GM19452 (cell line): ENCODE measurements at regions not wholly inside any gene's neighbourhood (a gene's known extent, or its start where the extent isn't known, plus 50 kb on each side); places are given as distances from the start of the nearest gene placed in this dataset.

Experiments used
- ATAC-seq: cut with Tn5 transposase; IDR thresholded peaks from one replicate; pipeline ENCODE4 v1.9.1; 2021; ENCODE audit not compliant: unreplicated experiment

- no peak for ATAC-seq
Observed at GRCh38 chr19:28428663-28429348, 784.1 kb downstream of the UQCRFS1 start.

GRCh38 chr19:28427376-28428083, 785.4 kb downstream of the UQCRFS1 start:
- ATAC-seq, result no peak

DNA sequence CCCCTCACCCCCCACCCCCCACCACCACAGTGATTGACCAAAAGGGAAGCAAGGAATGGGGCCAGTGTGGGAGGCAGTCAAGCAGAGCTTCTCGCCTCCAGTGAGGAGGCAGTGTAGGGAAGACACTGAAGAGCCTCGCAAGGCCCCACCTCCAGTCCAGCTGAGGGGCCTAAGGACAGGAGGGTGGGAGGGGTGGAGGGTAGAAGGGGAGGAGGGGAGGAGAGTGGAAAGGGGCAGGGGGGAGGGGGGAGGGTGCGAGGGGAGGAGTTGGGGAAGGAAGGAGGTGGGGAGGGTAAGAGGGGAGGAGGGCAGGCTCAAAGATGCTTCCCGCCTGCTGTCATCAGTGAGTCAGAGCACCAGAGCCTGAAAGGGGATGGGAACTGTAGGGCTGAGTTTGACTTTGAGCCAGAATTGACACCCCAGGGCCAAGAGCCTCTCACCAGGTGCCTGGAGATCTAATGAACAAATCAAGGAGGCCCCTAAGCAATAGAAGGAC, 786.2 kb downstream of the UQCRFS1 start:
- no peak for ATAC-seq

DNA sequence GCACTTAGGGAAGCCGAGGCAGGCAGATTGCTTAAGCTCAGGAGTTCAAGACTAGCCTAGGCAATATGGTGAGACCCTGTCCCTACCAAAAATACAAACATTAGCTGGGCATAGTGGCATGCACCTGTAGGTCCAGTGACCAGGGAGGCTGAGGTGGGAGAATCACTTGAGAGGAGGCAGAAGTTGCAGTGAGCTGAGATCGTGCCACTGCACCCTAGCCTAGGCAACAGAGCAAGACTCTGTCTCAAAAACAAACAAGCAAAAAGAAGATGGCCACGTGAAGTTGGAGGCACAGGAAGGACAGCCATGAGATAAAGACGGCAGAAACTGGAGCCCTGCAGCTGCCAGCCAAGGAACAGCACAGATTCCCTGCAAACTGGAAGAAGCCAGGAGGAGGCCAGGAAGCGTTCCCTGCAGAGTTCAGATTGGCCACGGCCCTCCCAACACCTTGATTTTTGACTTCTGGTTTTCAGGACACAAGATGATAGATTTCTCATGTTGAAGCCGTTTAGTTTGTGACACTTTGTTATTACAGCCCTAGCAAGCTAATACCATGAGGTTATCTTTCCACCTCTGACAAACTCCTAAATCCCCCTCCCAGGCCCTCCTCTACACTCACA, 786.7 kb downstream of the UQCRFS1 start:
- no peak for ATAC-seq

GRCh38 chr19:28425046-28425931, 787.7 kb downstream of the UQCRFS1 start:
- no peak for ATAC-seq

DNA sequence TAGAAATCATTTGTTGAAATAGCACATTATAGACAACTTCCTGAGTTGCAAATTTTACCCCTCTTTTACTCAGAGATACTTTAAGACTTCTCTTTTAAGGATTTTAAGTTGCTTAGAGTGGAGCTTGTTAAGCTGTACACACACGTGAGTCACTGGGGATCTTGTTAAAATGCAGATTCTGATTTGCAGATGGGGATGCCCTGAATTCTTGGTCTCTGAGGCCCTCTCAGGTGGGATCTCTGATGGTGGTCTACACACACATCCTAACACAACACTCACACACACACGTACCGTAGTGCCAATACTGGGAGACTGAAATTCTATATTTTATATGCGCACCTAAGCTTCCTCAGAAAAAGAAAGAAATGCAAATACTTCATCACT, 788.3 kb downstream of the UQCRFS1 start:
- ATAC-seq, result no peak

DNA sequence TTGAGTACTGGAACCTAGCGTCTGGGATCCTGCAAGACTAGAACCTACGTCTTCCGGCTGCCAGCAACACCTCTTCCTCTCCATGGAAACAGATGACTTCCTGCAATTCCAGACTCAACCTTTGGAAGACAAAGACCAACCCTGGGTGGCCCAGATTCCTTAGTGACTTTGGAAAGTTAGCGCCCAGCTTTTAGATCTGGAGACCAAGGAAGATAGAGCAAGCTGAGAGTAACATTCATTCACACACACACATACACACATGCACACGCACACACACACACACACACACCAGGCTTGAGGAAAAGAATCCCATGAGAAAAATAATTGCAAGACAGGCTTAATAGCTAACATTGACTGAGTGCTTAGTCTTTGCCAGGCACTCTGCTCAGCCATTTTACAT, 788.9 kb downstream of the UQCRFS1 start:
- no peak for ATAC-seq

GRCh38 chr19:28422791-28423650, 789.9 kb downstream of the UQCRFS1 start:
- no peak for ATAC-seq

- ATAC-seq, result no peak
Observed at GRCh38 chr19:28422046-28422445, 790.9 kb downstream of the UQCRFS1 start.

GRCh38 chr19:28420811-28421550, 792.0 kb downstream of the UQCRFS1 start:
- no peak for ATAC-seq

DNA sequence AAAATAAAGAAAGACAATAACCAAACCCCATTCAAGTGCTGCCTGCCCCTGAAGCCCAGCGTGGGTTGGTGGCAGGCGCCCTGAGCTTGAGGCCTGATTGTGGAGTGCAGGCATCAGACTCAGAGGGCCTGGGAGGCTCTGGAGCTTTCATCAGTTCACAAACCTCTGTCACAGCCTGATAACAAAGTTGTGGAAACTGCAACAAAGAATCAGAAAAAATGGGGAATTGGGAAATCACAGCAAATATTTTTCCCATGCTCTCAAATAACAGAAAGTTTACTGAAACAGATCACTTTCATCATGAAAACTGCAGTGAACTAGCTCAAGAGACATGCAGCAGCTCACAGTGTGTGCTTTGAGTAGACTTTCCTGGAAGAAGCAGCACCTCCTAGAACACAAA, 793.6 kb downstream of the UQCRFS1 start:
- ATAC-seq, result no peak

DNA sequence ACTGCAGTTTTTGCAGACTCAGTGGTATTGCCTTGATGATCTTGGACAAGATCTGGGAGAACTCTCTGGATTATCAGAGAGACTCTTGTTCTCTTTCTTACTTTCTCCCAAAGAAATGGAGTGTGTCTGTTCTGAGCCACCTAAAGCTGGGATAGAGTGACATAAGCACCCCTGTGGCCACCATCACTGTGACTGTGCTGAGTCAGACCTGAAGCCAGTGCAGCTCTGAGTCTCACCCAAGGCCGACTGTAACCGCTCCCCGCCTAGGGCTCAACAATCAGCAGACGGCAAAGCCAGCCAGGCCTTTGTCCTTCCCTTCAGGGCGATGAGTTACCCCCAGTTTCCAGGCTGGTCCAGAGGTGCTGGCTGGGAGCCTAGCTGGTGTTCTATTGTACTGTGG, 795.6 kb downstream of the UQCRFS1 start:
- no peak for ATAC-seq

- ATAC-seq, result no peak
Observed at GRCh38 chr19:28416245-28416644, 796.7 kb downstream of the UQCRFS1 start.

DNA sequence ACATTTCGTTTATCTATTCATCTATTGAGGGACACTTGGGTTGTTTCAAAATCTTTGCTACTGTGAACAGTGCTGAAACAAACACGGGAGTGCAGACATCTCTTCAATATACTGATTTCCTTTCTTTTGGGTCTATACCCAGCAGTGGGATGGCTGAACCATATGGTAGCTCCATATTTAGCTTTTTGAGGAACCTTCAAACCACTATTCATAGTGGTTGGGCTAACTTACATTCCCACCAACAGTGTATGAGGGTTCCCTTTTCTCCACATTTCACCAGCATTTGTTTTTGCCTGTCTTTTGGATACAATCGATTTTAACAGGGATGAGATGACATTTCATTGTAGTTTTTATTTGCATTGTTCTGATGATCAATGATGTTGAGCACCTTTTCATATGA, 798.2 kb downstream of the UQCRFS1 start:
- ATAC-seq, result no peak

GRCh38 chr19:28409859-28410258, 803.1 kb downstream of the UQCRFS1 start:
- ATAC-seq, result no peak

GRCh38 chr19:28406966-28407365, 806.0 kb downstream of the UQCRFS1 start:
- ATAC-seq, result no peak

GRCh38 chr19:28405346-28405742, 807.6 kb downstream of the UQCRFS1 start:
- ATAC-seq, result no peak

- ATAC-seq, result no peak
Observed at GRCh38 chr19:28404472-28404871, 808.5 kb downstream of the UQCRFS1 start.

DNA sequence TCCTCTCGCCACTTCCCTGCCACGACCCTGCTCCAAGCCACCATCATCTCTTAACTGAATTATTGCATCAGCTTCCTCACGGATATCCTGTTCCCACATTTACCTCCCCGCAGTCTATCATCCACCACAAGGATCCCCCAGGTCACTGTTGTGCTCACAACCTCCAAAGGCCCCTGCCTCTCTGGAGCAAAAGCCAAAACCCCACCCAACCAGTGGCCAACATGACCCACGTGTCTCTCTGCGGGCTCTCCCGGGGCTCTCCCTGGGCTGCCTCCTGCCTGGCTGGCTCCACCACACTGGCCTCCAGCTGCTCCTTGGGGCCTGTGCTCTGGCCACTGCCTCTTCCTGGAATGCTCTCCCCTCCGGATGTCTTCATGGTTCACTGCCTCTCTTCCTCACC, 809.3 kb downstream of the UQCRFS1 start:
- ATAC-seq, result no peak
